ENCODE measurements at regions not wholly inside any gene's neighbourhood (a gene's known extent, or its start where the extent isn't known, plus 50 kb on each side); places are given as distances from the start of the nearest gene placed in this dataset.
"Not testable (repeated sequence)": the region's sequence is repeated elsewhere in the genome, so short reads cannot be mapped to it uniquely, and the experiment has no call there.

DNA sequence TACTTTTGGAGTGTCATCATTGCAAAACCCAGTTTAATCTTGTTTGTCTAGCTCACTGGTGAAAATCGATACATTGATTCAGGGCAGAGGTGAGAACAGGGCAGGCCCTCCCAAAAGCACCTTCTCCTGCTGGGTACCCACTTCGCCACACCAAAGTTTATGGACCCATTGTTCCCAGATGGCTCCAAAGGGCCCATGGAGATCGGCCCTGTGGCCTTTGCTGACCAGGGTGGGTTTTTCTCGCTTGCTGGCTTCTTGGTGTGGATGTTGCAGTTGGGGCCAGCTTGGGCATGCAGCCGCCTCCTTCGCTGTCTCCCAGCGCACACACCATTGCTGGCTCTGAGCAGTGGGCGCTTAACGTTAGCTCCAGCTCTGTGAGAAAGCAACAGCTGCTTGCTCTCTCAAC is 178.1 kb upstream of the PDE10A start:
- intact Hi-C loops (cut with micrococcal nuclease; ENCODE audit: unreplicated experiment), result no loop called here
- POLR2A ChIA-PET (ENCODE audit: low non-redundant PET), result no interaction called here

GRCh38 chr6:165837948-165838745 is 175.1 kb upstream of the PDE10A start:
- intact Hi-C loops (cut with micrococcal nuclease; ENCODE audit: unreplicated experiment), result no loop called here
- H3K9me3 ChIP-seq (ENCODE audit: low read depth, low read length, poor library complexity, severe bottlenecking), result no peaks in the 10 kb centered on the region
- ChIA-PET CTCF (no interaction called here), POLR2A (ENCODE audit: low non-redundant PET) (no interaction called here)
- H3K36me3 ChIP-seq (ENCODE audit: insufficient read depth, low read length, poor library complexity, severe bottlenecking), result no peaks in the 10 kb centered on the region
- no peak overlapping the region for H3K27ac ChIP-seq (ENCODE audit: low read depth, low read length, poor library complexity, severe bottlenecking)
- DNase-seq (ENCODE audit: low spot score), result no peak
- no peak overlapping the region for H3K4me3 ChIP-seq (ENCODE audit: low read depth, low read length, poor library complexity, severe bottlenecking)
- peaks cover 6% of the 10 kb centered on the region for H3K27me3 ChIP-seq (replicated peaks; ENCODE audit: insufficient read depth, low read depth, low read length, poor library complexity)
- TF ChIP-seq, protein P1, sequence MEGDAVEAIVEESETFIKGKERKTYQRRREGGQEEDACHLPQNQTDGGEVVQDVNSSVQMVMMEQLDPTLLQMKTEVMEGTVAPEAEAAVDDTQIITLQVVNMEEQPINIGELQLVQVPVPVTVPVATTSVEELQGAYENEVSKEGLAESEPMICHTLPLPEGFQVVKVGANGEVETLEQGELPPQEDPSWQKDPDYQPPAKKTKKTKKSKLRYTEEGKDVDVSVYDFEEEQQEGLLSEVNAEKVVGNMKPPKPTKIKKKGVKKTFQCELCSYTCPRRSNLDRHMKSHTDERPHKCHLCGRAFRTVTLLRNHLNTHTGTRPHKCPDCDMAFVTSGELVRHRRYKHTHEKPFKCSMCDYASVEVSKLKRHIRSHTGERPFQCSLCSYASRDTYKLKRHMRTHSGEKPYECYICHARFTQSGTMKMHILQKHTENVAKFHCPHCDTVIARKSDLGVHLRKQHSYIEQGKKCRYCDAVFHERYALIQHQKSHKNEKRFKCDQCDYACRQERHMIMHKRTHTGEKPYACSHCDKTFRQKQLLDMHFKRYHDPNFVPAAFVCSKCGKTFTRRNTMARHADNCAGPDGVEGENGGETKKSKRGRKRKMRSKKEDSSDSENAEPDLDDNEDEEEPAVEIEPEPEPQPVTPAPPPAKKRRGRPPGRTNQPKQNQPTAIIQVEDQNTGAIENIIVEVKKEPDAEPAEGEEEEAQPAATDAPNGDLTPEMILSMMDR (conservative IDR thresholded peaks at IDR 0.05; ENCODE audit: low read depth, low read length), result no peak
- TF ChIP-seq EZH2 (IDR thresholded peaks at IDR 0.05; ENCODE audit: borderline replicate concordance, low read depth, low read length, poor library complexity, severe bottlenecking), result no peak
- no peaks in the 10 kb centered on the region for H3K4me1 ChIP-seq (ENCODE audit: insufficient read depth, low read length, poor library complexity, severe bottlenecking)
- no TSS peak for BruUV-seq (replicated peaks)

More for the DNA sequence above, 178.1 kb upstream of the PDE10A start:
- H3K27me3 ChIP-seq (replicated peaks; ENCODE audit: insufficient read depth, low read depth, low read length, poor library complexity), result peaks cover 33% of the 10 kb centered on the region
- BruUV-seq (replicated peaks), result no TSS peak
- H3K4me1 ChIP-seq (ENCODE audit: insufficient read depth, low read length, poor library complexity, severe bottlenecking), result peaks cover 7% of the 10 kb centered on the region
- H3K9me3 ChIP-seq (ENCODE audit: low read depth, low read length, poor library complexity, severe bottlenecking), result no peaks in the 10 kb centered on the region
- TF ChIP-seq EZH2 (IDR thresholded peaks at IDR 0.05; ENCODE audit: borderline replicate concordance, low read depth, low read length, poor library complexity, severe bottlenecking), result no peak
- no peak overlapping the region for H3K4me3 ChIP-seq (ENCODE audit: low read depth, low read length, poor library complexity, severe bottlenecking)
- H3K27ac ChIP-seq (ENCODE audit: low read depth, low read length, poor library complexity, severe bottlenecking), result no peak overlapping the region
- CTCF ChIA-PET, result no interaction called here
- DNase-seq (ENCODE audit: low spot score), result no peak
- no peaks in the 10 kb centered on the region for H3K36me3 ChIP-seq (ENCODE audit: insufficient read depth, low read length, poor library complexity, severe bottlenecking)

DNA sequence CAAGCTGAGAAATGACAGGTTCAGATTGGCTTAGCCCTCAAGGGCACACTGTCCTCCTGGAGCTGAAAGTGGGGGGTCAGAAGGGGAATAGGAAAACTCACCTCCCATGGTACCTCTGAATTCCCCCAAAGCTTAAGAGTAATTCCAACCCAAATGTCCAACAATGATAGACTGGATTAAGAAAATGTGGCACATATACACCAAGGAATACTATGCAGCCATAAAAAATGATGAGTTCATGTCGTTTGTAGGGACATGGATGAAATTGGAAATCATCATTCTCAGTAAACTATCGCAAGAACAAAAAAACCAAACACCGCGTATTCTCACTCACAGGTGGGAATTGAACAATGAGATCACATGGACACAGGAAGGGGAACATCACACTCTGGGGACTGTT is 173.6 kb upstream of the PDE10A start:
- H3K27me3 ChIP-seq (replicated peaks; ENCODE audit: insufficient read depth, low read depth, low read length, poor library complexity), result peaks cover 16% of the 10 kb centered on the region
- BruUV-seq (replicated peaks); H3K4me1 ChIP-seq (ENCODE audit: insufficient read depth, low read length, poor library complexity, severe bottlenecking); POLR2A ChIA-PET (ENCODE audit: low non-redundant PET); H3K36me3 ChIP-seq (ENCODE audit: insufficient read depth, low read length, poor library complexity, severe bottlenecking); intact Hi-C loops (cut with micrococcal nuclease; ENCODE audit: unreplicated experiment); H3K27ac ChIP-seq (ENCODE audit: low read depth, low read length, poor library complexity, severe bottlenecking); CTCF ChIA-PET; DNase-seq (ENCODE audit: low spot score); H3K9me3 ChIP-seq (ENCODE audit: low read depth, low read length, poor library complexity, severe bottlenecking); H3K4me3 ChIP-seq (ENCODE audit: low read depth, low read length, poor library complexity, severe bottlenecking): not testable (repeated sequence)

GRCh38 chr6:165835410-165835851 is 172.4 kb upstream of the PDE10A start:
- ChIA-PET CTCF (no interaction called here), POLR2A (ENCODE audit: low non-redundant PET) (no interaction called here)
- no peaks in the 10 kb centered on the region for H3K4me1 ChIP-seq (ENCODE audit: insufficient read depth, low read length, poor library complexity, severe bottlenecking)
- DNase-seq (ENCODE audit: low spot score), result no peak
- H3K27ac ChIP-seq (ENCODE audit: low read depth, low read length, poor library complexity, severe bottlenecking), result no peak overlapping the region
- no peak overlapping the region for H3K4me3 ChIP-seq (ENCODE audit: low read depth, low read length, poor library complexity, severe bottlenecking)
- no peaks in the 10 kb centered on the region for H3K9me3 ChIP-seq (ENCODE audit: low read depth, low read length, poor library complexity, severe bottlenecking)
- intact Hi-C loops (cut with micrococcal nuclease; ENCODE audit: unreplicated experiment), result no loop called here
- TF ChIP-seq, protein P1 (conservative IDR thresholded peaks at IDR 0.05; ENCODE audit: low read depth, low read length), result no peak
- peaks cover 16% of the 10 kb centered on the region for H3K27me3 ChIP-seq (replicated peaks; ENCODE audit: insufficient read depth, low read depth, low read length, poor library complexity)
- no peaks in the 10 kb centered on the region for H3K36me3 ChIP-seq (ENCODE audit: insufficient read depth, low read length, poor library complexity, severe bottlenecking)
- BruUV-seq (replicated peaks), result no TSS peak

All from A673 (cell line).